GM23338 (cell line): ENCODE measurements at regions not wholly inside any gene's neighbourhood (a gene's known extent, or its start where the extent isn't known, plus 50 kb on each side); places are given as distances from the start of the nearest gene placed in this dataset.

Experiments
- ATAC-seq: fragments of 200-7000 bp; cut with Tn5 transposase; 3 replicates; pipeline ENCODE4 v1.9.1; 2020
- DNase-seq: peaks from one replicate; pipeline ENCODE4 v3.0.0-alpha.2; 2015; ENCODE audit warnings: low spot score
- H2AFZ ChIP-seq: fragments of 200-600 bp; sonication (generic); 2 replicates; pipeline ENCODE4 v1.8.0; 2016; ENCODE audit warnings: antibody characterized with exemption, mild to moderate bottlenecking, moderate library complexity
- H3F3A ChIP-seq: fragments of 200-600 bp; sonication (generic); replicated peaks from 2 replicates; pipeline ENCODE4 v1.8.0; 2017; ENCODE audit warnings: antibody characterized with exemption, mixed run types, low read depth
- H3K27ac ChIP-seq: fragments of 200-600 bp; sonication (generic); 2 replicates; pipeline ENCODE4 v1.6.1; 2016; ENCODE audit warnings: low read depth
- H3K27me3 ChIP-seq: fragments of 200-600 bp; sonication (generic); 2 replicates; pipeline ENCODE4 v1.8.0; 2016; ENCODE audit warnings: mild to moderate bottlenecking, mixed run types, moderate library complexity; ENCODE audit not compliant: insufficient read depth
- H3K36me3 ChIP-seq: fragments of 200-600 bp; sonication (generic); 2 replicates; pipeline ENCODE4 v1.8.0; 2016; ENCODE audit warnings: mild to moderate bottlenecking; ENCODE audit not compliant: insufficient read depth
- H3K4me1 ChIP-seq: fragments of 200-600 bp; sonication (generic); 2 replicates; pipeline ENCODE4 v1.8.0; 2016; ENCODE audit warnings: mild to moderate bottlenecking, moderate library complexity; ENCODE audit not compliant: insufficient read depth
- H3K4me2 ChIP-seq: fragments of 200-600 bp; sonication (generic); 2 replicates; pipeline ENCODE4 v1.7.1; 2017; ENCODE audit warnings: mixed run types
- H3K4me3 ChIP-seq: fragments of 200-600 bp; sonication (generic); 2 replicates; pipeline ENCODE4 v1.6.1; 2016; ENCODE audit warnings: mixed run types
- H3K79me2 ChIP-seq: fragments of 200-600 bp; sonication (generic); replicated peaks from 2 replicates; pipeline ENCODE4 v1.8.0; 2017; ENCODE audit warnings: mild to moderate bottlenecking; ENCODE audit not compliant: insufficient read depth
- H3K9me2 ChIP-seq: fragments of 200-600 bp; sonication (generic); 2 replicates; pipeline ENCODE4 v1.8.0; 2017; ENCODE audit not compliant: insufficient read depth
- H4K20me1 ChIP-seq: fragments of 200-600 bp; sonication (generic); replicated peaks from 2 replicates; pipeline ENCODE4 v1.8.0; 2017; ENCODE audit warnings: mild to moderate bottlenecking; ENCODE audit not compliant: insufficient read depth
- H3K27ac Mint-ChIP-seq: 2 replicates; pipeline ENCODE4 v1.8.0; 2020; ENCODE audit warnings: inconsistent platforms, mild to moderate bottlenecking, moderate library complexity, mixed read lengths
- H3K27me3 Mint-ChIP-seq: 3 replicates; pipeline ENCODE4 v1.8.0; 2022; ENCODE audit warnings: low read depth, mild to moderate bottlenecking, moderate library complexity, mixed read lengths, inconsistent platforms; ENCODE audit not compliant: insufficient read depth, poor library complexity
- H3K36me3 Mint-ChIP-seq: 3 replicates; pipeline ENCODE4 v1.8.0; 2021; ENCODE audit warnings: low read depth, mild to moderate bottlenecking, inconsistent platforms, moderate library complexity, mixed read lengths
- H3K4me1 Mint-ChIP-seq: 3 replicates; pipeline ENCODE4 v1.8.0; 2020; ENCODE audit warnings: mild to moderate bottlenecking, inconsistent platforms, mixed read lengths
- H3K4me3 Mint-ChIP-seq: 3 replicates; pipeline ENCODE4 v1.8.0; 2021; ENCODE audit warnings: moderate library complexity, mild to moderate bottlenecking, inconsistent platforms, mixed read lengths
- H3K9me3 Mint-ChIP-seq: 3 replicates; pipeline ENCODE4 v1.8.0; 2020; ENCODE audit warnings: moderate library complexity, mild to moderate bottlenecking, inconsistent platforms, mixed read lengths
- CREB1 ChIP-seq: fragments of 250-450 bp; sonication (Bioruptor Pico); IDR thresholded peaks from 2 replicates; pipeline ENCODE4 v1.5.0; 2020; ENCODE audit warnings: low read depth, mild to moderate bottlenecking, moderate library complexity
- EZH2phosphoT487 ChIP-seq: fragments of 200-600 bp; sonication (generic); IDR thresholded peaks from one replicate; pipeline ENCODE4 v1.8.1; 2018; ENCODE audit warnings: antibody characterized with exemption; ENCODE audit not compliant: unreplicated experiment
- JUNB ChIP-seq: IDR thresholded peaks from one replicate; pipeline ENCODE4 v1.6.1; 2016; ENCODE audit warnings: antibody characterized with exemption; ENCODE audit not compliant: unreplicated experiment
- NANOG ChIP-seq: IDR thresholded peaks from 2 replicates; pipeline ENCODE4 v1.6.1; 2016; ENCODE audit warnings: antibody characterized with exemption, borderline replicate concordance
- STAT1 ChIP-seq: IDR thresholded peaks from one replicate; pipeline ENCODE4 v1.6.1; 2016; ENCODE audit warnings: antibody characterized with exemption; ENCODE audit not compliant: unreplicated experiment
- ZNF114 ChIP-seq: fragments of 250-450 bp; sonication (Bioruptor Pico); IDR thresholded peaks from 2 replicates; pipeline ENCODE4 v1.5.0; 2020; ENCODE audit warnings: mild to moderate bottlenecking, moderate library complexity
- ZNF331 ChIP-seq: fragments of 250-450 bp; sonication (Bioruptor Pico); IDR thresholded peaks from 2 replicates; pipeline ENCODE4 v1.5.0; 2020; ENCODE audit warnings: low read depth, mild to moderate bottlenecking, moderate library complexity
- TF ChIP-seq, protein P1 (sequence below): IDR thresholded peaks from one replicate; pipeline ENCODE4 v1.6.1; 2018; ENCODE audit warnings: antibody characterized with exemption; ENCODE audit not compliant: unreplicated experiment
- TF ChIP-seq, protein P2 (sequence below): fragments of 250-450 bp; sonication (Bioruptor Pico); IDR thresholded peaks from 2 replicates; pipeline ENCODE4 v1.5.0; 2020; ENCODE audit warnings: mild to moderate bottlenecking, moderate library complexity
- TF ChIP-seq, protein P3 (sequence below): IDR thresholded peaks from 2 replicates; pipeline ENCODE4 v1.6.1; 2016; ENCODE audit warnings: antibody characterized with exemption

DNA sequence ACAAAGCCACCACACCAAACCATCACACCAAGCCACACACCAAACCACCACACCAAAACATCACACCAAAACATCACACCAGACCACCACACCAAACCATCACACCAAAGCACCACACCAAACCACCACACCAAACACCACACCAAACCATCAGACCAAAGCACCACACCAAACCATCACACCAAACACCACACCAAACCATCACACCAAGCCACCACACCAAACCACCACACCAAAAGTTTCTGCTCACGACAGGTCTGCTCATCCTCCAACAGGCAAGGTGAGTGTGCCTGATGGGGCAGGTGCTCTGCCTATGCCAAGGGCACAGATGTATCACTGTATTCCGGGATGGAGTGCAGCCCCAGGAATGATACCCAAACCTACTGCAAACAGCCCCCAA is 87.9 kb upstream of the FSTL4 start:
- Histone ChIP-seq H3K27ac (no peak overlapping the region), H3K4me2 (no peak overlapping the region), H3K36me3 (no peaks in the 10 kb centered on the region), H3F3A (no peaks in the 10 kb centered on the region), H4K20me1 (no peaks in the 10 kb centered on the region), H3K27me3 (no peaks in the 10 kb centered on the region), H3K4me1 (no peaks in the 10 kb centered on the region), H3K4me3 (no peak overlapping the region), H3K79me2 (no peaks in the 10 kb centered on the region), H3K9me2 (0 out of 2 replicates have a peak, but pooled peaks cover 3% of the 10 kb centered on the region), H2AFZ (no peak overlapping the region)
- ATAC-seq: no peak
- H3K4me1 Mint-ChIP-seq: no peaks in the 10 kb centered on the region
- no peaks in the 10 kb centered on the region for H3K36me3 Mint-ChIP-seq
- no peak overlapping the region for H3K4me3 Mint-ChIP-seq
- DNase-seq: no peak
- TF ChIP-seq NANOG: no peak
- no peak for TF ChIP-seq STAT1
- no peak for TF ChIP-seq ZNF114 (CRISPR knock-in tag)
- no peak for TF ChIP-seq ZNF331 (CRISPR knock-in tag)
- TF ChIP-seq, protein P1, sequence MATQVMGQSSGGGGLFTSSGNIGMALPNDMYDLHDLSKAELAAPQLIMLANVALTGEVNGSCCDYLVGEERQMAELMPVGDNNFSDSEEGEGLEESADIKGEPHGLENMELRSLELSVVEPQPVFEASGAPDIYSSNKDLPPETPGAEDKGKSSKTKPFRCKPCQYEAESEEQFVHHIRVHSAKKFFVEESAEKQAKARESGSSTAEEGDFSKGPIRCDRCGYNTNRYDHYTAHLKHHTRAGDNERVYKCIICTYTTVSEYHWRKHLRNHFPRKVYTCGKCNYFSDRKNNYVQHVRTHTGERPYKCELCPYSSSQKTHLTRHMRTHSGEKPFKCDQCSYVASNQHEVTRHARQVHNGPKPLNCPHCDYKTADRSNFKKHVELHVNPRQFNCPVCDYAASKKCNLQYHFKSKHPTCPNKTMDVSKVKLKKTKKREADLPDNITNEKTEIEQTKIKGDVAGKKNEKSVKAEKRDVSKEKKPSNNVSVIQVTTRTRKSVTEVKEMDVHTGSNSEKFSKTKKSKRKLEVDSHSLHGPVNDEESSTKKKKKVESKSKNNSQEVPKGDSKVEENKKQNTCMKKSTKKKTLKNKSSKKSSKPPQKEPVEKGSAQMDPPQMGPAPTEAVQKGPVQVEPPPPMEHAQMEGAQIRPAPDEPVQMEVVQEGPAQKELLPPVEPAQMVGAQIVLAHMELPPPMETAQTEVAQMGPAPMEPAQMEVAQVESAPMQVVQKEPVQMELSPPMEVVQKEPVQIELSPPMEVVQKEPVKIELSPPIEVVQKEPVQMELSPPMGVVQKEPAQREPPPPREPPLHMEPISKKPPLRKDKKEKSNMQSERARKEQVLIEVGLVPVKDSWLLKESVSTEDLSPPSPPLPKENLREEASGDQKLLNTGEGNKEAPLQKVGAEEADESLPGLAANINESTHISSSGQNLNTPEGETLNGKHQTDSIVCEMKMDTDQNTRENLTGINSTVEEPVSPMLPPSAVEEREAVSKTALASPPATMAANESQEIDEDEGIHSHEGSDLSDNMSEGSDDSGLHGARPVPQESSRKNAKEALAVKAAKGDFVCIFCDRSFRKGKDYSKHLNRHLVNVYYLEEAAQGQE: no peak
- TF ChIP-seq, protein P2, sequence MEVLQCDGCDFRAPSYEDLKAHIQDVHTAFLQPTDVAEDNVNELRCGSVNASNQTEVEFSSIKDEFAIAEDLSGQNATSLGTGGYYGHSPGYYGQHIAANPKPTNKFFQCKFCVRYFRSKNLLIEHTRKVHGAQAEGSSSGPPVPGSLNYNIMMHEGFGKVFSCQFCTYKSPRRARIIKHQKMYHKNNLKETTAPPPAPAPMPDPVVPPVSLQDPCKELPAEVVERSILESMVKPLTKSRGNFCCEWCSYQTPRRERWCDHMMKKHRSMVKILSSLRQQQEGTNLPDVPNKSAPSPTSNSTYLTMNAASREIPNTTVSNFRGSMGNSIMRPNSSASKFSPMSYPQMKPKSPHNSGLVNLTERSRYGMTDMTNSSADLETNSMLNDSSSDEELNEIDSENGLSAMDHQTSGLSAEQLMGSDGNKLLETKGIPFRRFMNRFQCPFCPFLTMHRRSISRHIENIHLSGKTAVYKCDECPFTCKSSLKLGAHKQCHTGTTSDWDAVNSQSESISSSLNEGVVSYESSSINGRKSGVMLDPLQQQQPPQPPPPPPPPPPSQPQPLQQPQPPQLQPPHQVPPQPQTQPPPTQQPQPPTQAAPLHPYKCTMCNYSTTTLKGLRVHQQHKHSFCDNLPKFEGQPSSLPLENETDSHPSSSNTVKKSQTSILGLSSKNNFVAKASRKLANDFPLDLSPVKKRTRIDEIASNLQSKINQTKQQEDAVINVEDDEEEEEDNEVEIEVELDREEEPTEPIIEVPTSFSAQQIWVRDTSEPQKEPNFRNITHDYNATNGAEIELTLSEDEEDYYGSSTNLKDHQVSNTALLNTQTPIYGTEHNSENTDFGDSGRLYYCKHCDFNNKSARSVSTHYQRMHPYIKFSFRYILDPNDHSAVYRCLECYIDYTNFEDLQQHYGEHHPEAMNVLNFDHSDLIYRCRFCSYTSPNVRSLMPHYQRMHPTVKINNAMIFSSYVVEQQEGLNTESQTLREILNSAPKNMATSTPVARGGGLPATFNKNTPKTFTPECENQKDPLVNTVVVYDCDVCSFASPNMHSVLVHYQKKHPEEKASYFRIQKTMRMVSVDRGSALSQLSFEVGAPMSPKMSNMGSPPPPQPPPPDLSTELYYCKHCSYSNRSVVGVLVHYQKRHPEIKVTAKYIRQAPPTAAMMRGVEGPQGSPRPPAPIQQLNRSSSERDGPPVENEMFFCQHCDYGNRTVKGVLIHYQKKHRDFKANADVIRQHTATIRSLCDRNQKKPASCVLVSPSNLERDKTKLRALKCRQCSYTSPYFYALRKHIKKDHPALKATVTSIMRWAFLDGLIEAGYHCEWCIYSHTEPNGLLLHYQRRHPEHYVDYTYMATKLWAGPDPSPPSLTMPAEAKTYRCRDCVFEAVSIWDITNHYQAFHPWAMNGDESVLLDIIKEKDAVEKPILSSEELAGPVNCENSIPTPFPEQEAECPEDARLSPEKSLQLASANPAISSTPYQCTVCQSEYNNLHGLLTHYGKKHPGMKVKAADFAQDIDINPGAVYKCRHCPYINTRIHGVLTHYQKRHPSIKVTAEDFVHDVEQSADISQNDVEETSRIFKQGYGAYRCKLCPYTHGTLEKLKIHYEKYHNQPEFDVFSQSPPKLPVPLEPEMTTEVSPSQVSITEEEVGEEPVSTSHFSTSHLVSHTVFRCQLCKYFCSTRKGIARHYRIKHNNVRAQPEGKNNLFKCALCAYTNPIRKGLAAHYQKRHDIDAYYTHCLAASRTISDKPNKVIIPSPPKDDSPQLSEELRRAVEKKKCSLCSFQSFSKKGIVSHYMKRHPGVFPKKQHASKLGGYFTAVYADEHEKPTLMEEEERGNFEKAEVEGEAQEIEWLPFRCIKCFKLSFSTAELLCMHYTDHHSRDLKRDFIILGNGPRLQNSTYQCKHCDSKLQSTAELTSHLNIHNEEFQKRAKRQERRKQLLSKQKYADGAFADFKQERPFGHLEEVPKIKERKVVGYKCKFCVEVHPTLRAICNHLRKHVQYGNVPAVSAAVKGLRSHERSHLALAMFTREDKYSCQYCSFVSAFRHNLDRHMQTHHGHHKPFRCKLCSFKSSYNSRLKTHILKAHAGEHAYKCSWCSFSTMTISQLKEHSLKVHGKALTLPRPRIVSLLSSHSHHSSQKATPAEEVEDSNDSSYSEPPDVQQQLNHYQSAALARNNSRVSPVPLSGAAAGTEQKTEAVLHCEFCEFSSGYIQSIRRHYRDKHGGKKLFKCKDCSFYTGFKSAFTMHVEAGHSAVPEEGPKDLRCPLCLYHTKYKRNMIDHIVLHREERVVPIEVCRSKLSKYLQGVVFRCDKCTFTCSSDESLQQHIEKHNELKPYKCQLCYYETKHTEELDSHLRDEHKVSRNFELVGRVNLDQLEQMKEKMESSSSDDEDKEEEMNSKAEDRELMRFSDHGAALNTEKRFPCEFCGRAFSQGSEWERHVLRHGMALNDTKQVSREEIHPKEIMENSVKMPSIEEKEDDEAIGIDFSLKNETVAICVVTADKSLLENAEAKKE (CRISPR knock-in tag): no peak
- TF ChIP-seq JUNB: no peak
- TF ChIP-seq, protein P3, sequence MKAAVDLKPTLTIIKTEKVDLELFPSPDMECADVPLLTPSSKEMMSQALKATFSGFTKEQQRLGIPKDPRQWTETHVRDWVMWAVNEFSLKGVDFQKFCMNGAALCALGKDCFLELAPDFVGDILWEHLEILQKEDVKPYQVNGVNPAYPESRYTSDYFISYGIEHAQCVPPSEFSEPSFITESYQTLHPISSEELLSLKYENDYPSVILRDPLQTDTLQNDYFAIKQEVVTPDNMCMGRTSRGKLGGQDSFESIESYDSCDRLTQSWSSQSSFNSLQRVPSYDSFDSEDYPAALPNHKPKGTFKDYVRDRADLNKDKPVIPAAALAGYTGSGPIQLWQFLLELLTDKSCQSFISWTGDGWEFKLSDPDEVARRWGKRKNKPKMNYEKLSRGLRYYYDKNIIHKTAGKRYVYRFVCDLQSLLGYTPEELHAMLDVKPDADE: no peak
- no peak for TF ChIP-seq CREB1 (CRISPR knock-in tag)
- TF ChIP-seq EZH2phosphoT487: no peak
- H3K9me3 Mint-ChIP-seq: no peaks in the 10 kb centered on the region
- H3K27me3 Mint-ChIP-seq: peaks cover 5% of the 10 kb centered on the region
- no peak overlapping the region for H3K27ac Mint-ChIP-seq
